H1 (cell line): ENCODE measurements at regions not wholly inside any gene's neighbourhood (a gene's known extent, or its start where the extent isn't known, plus 50 kb on each side); places are given as distances from the start of the nearest gene placed in this dataset.
A peak's percentile ranks its signal among the peaks of the same experiment; 100 is the strongest.

Source experiments
- CTCF ChIA-PET: fragments of 300-600 bp; sonication (Branson Sonifier 250); formaldehyde crosslinking; loops from one replicate; lab custom pipeline; 2021; ENCODE audit not compliant: partially characterized antibody; lab: Charles Lee
- POLR2A ChIA-PET: fragments of 300-600 bp; sonication (Branson Sonifier 250); formaldehyde crosslinking; loops from one replicate; lab custom pipeline; 2021; ENCODE audit warnings: inconsistent platforms; ENCODE audit not compliant: partially characterized antibody; lab: Charles Lee
- DNase-seq, 2 experiments: peaks; one replicate each; pipeline versions ENCODE4 v3.0.0 to v3.0.0-alpha.2; 2010 to 2022; ENCODE audit warnings: low spot score in 2 of 2, low read depth in 1 of 2, mixed read lengths in 1 of 2
- FAIRE-seq: peaks from 2 replicates; lab custom pipeline; 2011; peaks lifted over from hg19 to GRCh38; lab: Jason Lieb, UNC
- H2AFZ ChIP-seq: 2 replicates; pipeline ENCODE4 v1.8.1; 2012; ENCODE audit warnings: low read length, inconsistent platforms
- H2AK5ac ChIP-seq: 2 replicates; pipeline ENCODE4 v1.6.1; 2013; ENCODE audit warnings: low read depth, low read length
- H2BK120ac ChIP-seq: replicated peaks from 2 replicates; pipeline ENCODE3; 2013; ENCODE audit warnings: low read depth, low read length, inconsistent platforms
- H2BK12ac ChIP-seq: 2 replicates; pipeline ENCODE4 v1.6.1; 2013; ENCODE audit warnings: low read depth, low read length
- H2BK15ac ChIP-seq: 2 replicates; pipeline ENCODE4 v1.6.1; 2013; ENCODE audit warnings: low read length
- H2BK20ac ChIP-seq: 2 replicates; pipeline ENCODE4 v1.6.1; 2013; ENCODE audit warnings: low read length
- H2BK5ac ChIP-seq: 2 replicates; pipeline ENCODE4 v1.6.1; 2013; ENCODE audit warnings: low read depth, low read length
- H3K14ac ChIP-seq: 2 replicates; pipeline ENCODE4 v1.6.1; 2013; ENCODE audit warnings: inconsistent platforms; ENCODE audit not compliant: insufficient read length
- H3K18ac ChIP-seq: 2 replicates; pipeline ENCODE4 v1.6.1; 2013; ENCODE audit warnings: low read length; ENCODE audit errors: extremely low read depth
- H3K23ac ChIP-seq: 2 replicates; pipeline ENCODE4 v1.6.1; 2013; ENCODE audit warnings: inconsistent platforms; ENCODE audit not compliant: insufficient read length
- H3K23me2 ChIP-seq: 2 replicates; pipeline ENCODE4 v1.6.1; 2013; ENCODE audit warnings: low read depth, low read length
- H3K27ac ChIP-seq: 2 replicates; pipeline ENCODE4 v1.6.1; 2011; ENCODE audit warnings: low read depth, low read length, inconsistent platforms
- H3K27me3 ChIP-seq, 4 experiments: replicated peaks in 1 of 4; 1 replicate in 1 of 4; 2 replicates in 3 of 4; pipeline versions ENCODE4 v1.6.1 to v1.8.1; 2011 to 2013; ENCODE audit warnings: low read length in 3 of 4, mild to moderate bottlenecking in 3 of 4, inconsistent platforms in 2 of 4, mixed read lengths in 2 of 4, moderate library complexity in 1 of 4; ENCODE audit not compliant: control insufficient read depth in 3 of 4, insufficient read depth in 3 of 4; ENCODE audit errors: extremely low read depth in 1 of 4
- H3K36me3 ChIP-seq, 4 experiments: 2 replicates each; pipeline versions ENCODE4 v1.6.1 to v1.8.1; 2011 to 2013; ENCODE audit warnings: mild to moderate bottlenecking in 4 of 4, low read length in 3 of 4, moderate library complexity in 2 of 4, control low read depth in 1 of 4, inconsistent platforms in 1 of 4; ENCODE audit not compliant: insufficient read depth in 4 of 4, control insufficient read depth in 2 of 4
- H3K4ac ChIP-seq: replicated peaks from 2 replicates; pipeline ENCODE3; 2013; ENCODE audit warnings: low read length, low read depth, mixed read lengths, inconsistent platforms; ENCODE audit not compliant: insufficient read length
- H3K4me1 ChIP-seq, 4 experiments: replicated peaks in 1 of 4; 1 replicate in 1 of 4; 2 replicates in 3 of 4; pipeline versions ENCODE4 v1.6.1 to v1.8.1; 2011 to 2013; ENCODE audit warnings: low read length in 3 of 4, inconsistent platforms in 2 of 4, mixed read lengths in 1 of 4; ENCODE audit not compliant: insufficient read depth in 4 of 4, control insufficient read depth in 3 of 4
- H3K4me2 ChIP-seq, 2 experiments: 2 replicates each; pipeline versions ENCODE4 v1.6.1 to v1.8.1; 2011 to 2013; ENCODE audit warnings: low read depth in 2 of 2, low read length in 2 of 2, control low read depth in 1 of 2, inconsistent platforms in 1 of 2, mild to moderate bottlenecking in 1 of 2; ENCODE audit not compliant: insufficient read depth in 1 of 2
- H3K4me3 ChIP-seq, 4 experiments: fragments of 200-600, 300-600 bp in 1 of 4; sonication (generic), shearing (Covaris generic), sonication (Bioruptor Twin) in 1 of 4; 2 replicates each; pipeline versions ENCODE4 v1.5.1 to v1.8.1; 2011 to 2016; ENCODE audit warnings: low read length in 4 of 4, low read depth in 3 of 4, control low read depth in 2 of 4, inconsistent platforms in 2 of 4, mild to moderate bottlenecking in 2 of 4, mixed read lengths in 1 of 4, moderate library complexity in 1 of 4; ENCODE audit not compliant: insufficient read depth in 2 of 4; ENCODE audit errors: extremely low read depth in 1 of 4
- H3K56ac ChIP-seq: replicated peaks from 2 replicates; pipeline ENCODE3; 2013; ENCODE audit warnings: low read depth, mild to moderate bottlenecking, mixed read lengths, low read length, inconsistent platforms; ENCODE audit not compliant: insufficient read length
- H3K79me1 ChIP-seq: 2 replicates; pipeline ENCODE4 v1.6.1; 2013; ENCODE audit warnings: low read depth, low read length, control low read depth
- H3K79me2 ChIP-seq, 2 experiments: 2 replicates each; pipeline versions ENCODE4 v1.6.1 to v1.8.1; 2012 to 2013; ENCODE audit warnings: low read length in 2 of 2, mild to moderate bottlenecking in 2 of 2, inconsistent platforms in 1 of 2; ENCODE audit not compliant: insufficient read depth in 2 of 2, control insufficient read depth in 1 of 2
- H3K9ac ChIP-seq, 4 experiments: replicated peaks in 1 of 4; 1 replicate in 1 of 4; 2 replicates in 3 of 4; pipeline versions ENCODE4 v1.6.1 to v1.8.1; 2011 to 2013; ENCODE audit warnings: low read depth in 3 of 4, low read length in 3 of 4, control low read depth in 2 of 4, mild to moderate bottlenecking in 2 of 4, moderate library complexity in 2 of 4, inconsistent platforms in 1 of 4; ENCODE audit errors: extremely low read depth in 1 of 4
- H3K9me3 ChIP-seq, 2 experiments: 2 replicates each; pipeline versions ENCODE4 v1.6.1 to v1.8.1; 2012 to 2013; ENCODE audit warnings: mild to moderate bottlenecking in 2 of 2, moderate library complexity in 2 of 2, control low read depth in 1 of 2, inconsistent platforms in 1 of 2, low read depth in 1 of 2, low read length in 1 of 2, mixed read lengths in 1 of 2; ENCODE audit not compliant: insufficient read depth in 2 of 2
- H4K20me1 ChIP-seq, 2 experiments: replicated peaks in 1 of 2; 2 replicates each; pipeline versions ENCODE3 to v1.8.1; 2011 to 2013; ENCODE audit warnings: inconsistent platforms in 2 of 2, low read length in 2 of 2, mild to moderate bottlenecking in 1 of 2; ENCODE audit not compliant: insufficient read depth in 2 of 2, control insufficient read depth in 1 of 2
- H4K5ac ChIP-seq: 2 replicates; pipeline ENCODE4 v1.6.1; 2013; ENCODE audit warnings: low read length, low read depth, mixed read lengths, inconsistent platforms; ENCODE audit not compliant: insufficient read length
- H4K8ac ChIP-seq: 2 replicates; pipeline ENCODE4 v1.8.0; 2013; ENCODE audit warnings: mild to moderate bottlenecking, moderate library complexity, low read length, inconsistent platforms; ENCODE audit not compliant: insufficient read depth; ENCODE audit errors: extremely low read depth
- H4K91ac ChIP-seq: replicated peaks from 2 replicates; pipeline ENCODE3; 2013; ENCODE audit warnings: low read length, mixed read lengths, inconsistent platforms; ENCODE audit not compliant: insufficient read length
- ATF2 ChIP-seq: IDR thresholded peaks from 2 replicates; pipeline ENCODE4 v1.6.1; 2012; ENCODE audit warnings: low read length, inconsistent platforms
- EZH2 ChIP-seq: fragments of 200-600 bp; sonication (generic); IDR thresholded peaks from 2 replicates; pipeline ENCODE4 v1.7.1; 2012; ENCODE audit warnings: low read depth, mild to moderate bottlenecking, moderate library complexity, low read length, inconsistent platforms; ENCODE audit not compliant: severe bottlenecking
- GABPA ChIP-seq: IDR thresholded peaks from 2 replicates; pipeline ENCODE4 v1.6.1; 2011; ENCODE audit warnings: mild to moderate bottlenecking, low read length, moderate library complexity, borderline replicate concordance; ENCODE audit not compliant: insufficient read depth
- KDM4A ChIP-seq: IDR thresholded peaks from one replicate; pipeline ENCODE4 v1.7.1; 2012; ENCODE audit warnings: low read depth, mild to moderate bottlenecking, moderate library complexity, low read length, inconsistent platforms; ENCODE audit not compliant: severe bottlenecking
- KDM5A ChIP-seq: fragments of 200-600 bp; IDR thresholded peaks from 2 replicates; pipeline ENCODE4 v1.7.1; 2012; ENCODE audit warnings: mild to moderate bottlenecking, low read length, inconsistent platforms, mixed read lengths
- RNF2 ChIP-seq: fragments of 200-900, 300-1000 bp; sonication (generic); IDR thresholded peaks from 2 replicates; pipeline ENCODE4 v1.7.1; 2016; ENCODE audit warnings: borderline replicate concordance, low read depth, mild to moderate bottlenecking, antibody characterized with exemption, low read length; ENCODE audit not compliant: poor library complexity, severe bottlenecking; ENCODE audit errors: missing control alignments
- SUZ12 ChIP-seq: fragments of 200-600 bp; sonication (generic); IDR thresholded peaks from 2 replicates; pipeline ENCODE4 v1.6.1; 2012; ENCODE audit warnings: mild to moderate bottlenecking, inconsistent platforms, low read length, moderate library complexity, mixed read lengths
- TAF7 ChIP-seq: optimal IDR thresholded peaks from 2 replicates; pipeline ENCODE3; 2011; ENCODE audit warnings: low read depth, mild to moderate bottlenecking, inconsistent platforms, low read length, moderate library complexity, borderline replicate concordance
- TBP ChIP-seq: IDR thresholded peaks from 2 replicates; pipeline ENCODE4 v1.6.1; 2011; ENCODE audit warnings: low read depth, low read length, improper control_type of control experiment
- YY1 ChIP-seq: IDR thresholded peaks from 2 replicates; pipeline ENCODE4 v1.6.1; 2011; ENCODE audit warnings: low read depth, mild to moderate bottlenecking, low read length
- WGBS, 2 experiments: shearing (Covaris generic) in 1 of 2; methylation state at CpG; one replicate each; pipeline versions ENCODE4 v1.1.6 to v1.1.7; 2013 to 2015; ENCODE audit warnings: low lambda C conversion rate in 2 of 2, mixed read lengths in 2 of 2, inconsistent platforms in 1 of 2, low coverage in 1 of 2, missing lambda C conversion rate in 1 of 2; ENCODE audit not compliant: insufficient replicate concordance in 2 of 2, insufficient coverage in 1 of 2, insufficient read length in 1 of 2; ENCODE audit errors: extremely low coverage in 1 of 2, missing lambda C conversion rate in 1 of 2; 5-methylcytosine and 5-hydroxymethylcytosine counted together

- Histone ChIP-seq H4K20me1 (peaks cover 0 to 14% of the 10 kb centered on the region in 2 experiments), H3K36me3 (no peaks in the 10 kb centered on the region; a peak in 1 of 8 replicates), H3K27me3 (peaks cover 47 to 73% (median 64%) of the 10 kb centered on the region in 4 experiments), H3K4ac (no peak overlapping the region), H3K23ac (no peak overlapping the region), H2BK120ac (no peak overlapping the region), H3K18ac (no peak overlapping the region), H3K79me2 (no peaks in the 10 kb centered on the region), H4K5ac (no peak overlapping the region), H2BK20ac (no peak overlapping the region), H3K56ac (no peak overlapping the region), H2AK5ac (no peak overlapping the region), H3K9ac (no peak overlapping the region), H4K8ac (peak overlapping the region; percentile 36; the same call in 1 of the 2 replicates), H2BK5ac (no peak overlapping the region), H3K9me3 (no peaks in the 10 kb centered on the region), H3K23me2 (peaks cover 10% of the 10 kb centered on the region; the same call in 1 of the 2 replicates), H3K27ac (no peak overlapping the region), H3K4me2 (peak overlapping the region; percentile 66 to 98), H2BK12ac (no peak overlapping the region), H2BK15ac (no peak overlapping the region), H3K4me3 (peak overlapping the region in 3 of 4 experiments; percentile 40 to 54 (median 44); a peak in 7 of 8 replicates), H4K91ac (no peak overlapping the region), H3K79me1 (no peaks in the 10 kb centered on the region), H2AFZ (no peak overlapping the region), H3K4me1 (peaks cover 5 to 23% (median 10%) of the 10 kb centered on the region in 4 experiments), H3K14ac (no peak overlapping the region)
- peak in 1 of 2 experiments; percentile 65 for DNase-seq
- ChIA-PET POLR2A (interaction anchor here (1.1 to 2.4 kb wide), 3 partner anchors 9 to 136 kb away, joined by 4 to 9 read pairs (median 6); partner anchors contain the start of gene TRIM13), CTCF (interaction anchor here (0.6 to 1.7 kb wide), 3 partner anchors 48 to 55 kb away, joined by 5 to 13 read pairs (median 5); no protein-coding TSS in a partner anchor)
- no peak for TF ChIP-seq ATF2
- TF ChIP-seq TAF7 = no peak
- TF ChIP-seq KDM5A = no peak
- TF ChIP-seq TBP = peak; percentile 18; the same call in 1 of the 2 replicates
- TF ChIP-seq KDM4A = peak; percentile 57
- no peak for TF ChIP-seq YY1
- 0 out of 2 replicates have a peak, but pooled peaks have one; percentile 35 for TF ChIP-seq GABPA
- peak; percentile 98 for TF ChIP-seq EZH2
- TF ChIP-seq SUZ12 = peak; percentile 90
- TF ChIP-seq RNF2 = peak; percentile 36
- 6% methylated on average over 43 of the region's 48 CpGs; no CpG with 5 or more reads in 1 of the 2 experiments for WGBS, 2 experiments
- FAIRE-seq = no peak
These were observed 118.2 kb downstream of the KCNRG start for GRCh38 chr13:50133358-50133953.
